ENCODE measurements at regions not wholly inside any gene's neighbourhood (a gene's known extent, or its start where the extent isn't known, plus 50 kb on each side); places are given as distances from the start of the nearest gene placed in this dataset.

- TF ChIP-seq CTCF (IDR thresholded peaks at IDR 0.05; ENCODE audit: insufficient read depth, low read depth, low read length) (no peak), EZH2 (IDR thresholded peaks at IDR 0.05; ENCODE audit: insufficient read depth, low read length) (no peak)
Observed at GRCh38 chr5:112087222-112087621, 330.2 kb upstream of the NREP start.

Measured in astrocyte (in vitro differentiated cells and primary cell).